SK-N-SH treated with all-trans-retinoic acid at 6 μM for 48 hours (cell line): ENCODE measurements at regions not wholly inside any gene's neighbourhood (a gene's known extent, or its start where the extent isn't known, plus 50 kb on each side); places are given as distances from the start of the nearest gene placed in this dataset.

Experiments
- ATAC-seq: fragments of 200-7000 bp; cut with Tn5 transposase; 3 replicates; pipeline ENCODE4 v1.9.1; 2020; ENCODE audit warnings: mild to moderate bottlenecking, moderate library complexity
- ARNTL ChIP-seq: fragments of 450-650 bp; formaldehyde crosslinking; IDR thresholded peaks from 2 replicates; pipeline ENCODE4 v1.5.0; 2020; ENCODE audit warnings: low read depth, mild to moderate bottlenecking, moderate library complexity, borderline replicate concordance
- BACH2 ChIP-seq: fragments of 250-450 bp; sonication (Bioruptor Pico); IDR thresholded peaks from 2 replicates; pipeline ENCODE4 v1.9.0; 2021; ENCODE audit warnings: mild to moderate bottlenecking, borderline replicate concordance
- CREB5 ChIP-seq: fragments of 250-450 bp; sonication (Bioruptor Pico); IDR thresholded peaks from 2 replicates; pipeline ENCODE4 v1.5.1; 2020; ENCODE audit warnings: low read depth, mild to moderate bottlenecking, moderate library complexity
- CSDC2 ChIP-seq: fragments of 250-450 bp; sonication (Bioruptor Pico); IDR thresholded peaks from 2 replicates; pipeline ENCODE4 v1.5.0; 2020; ENCODE audit warnings: mild to moderate bottlenecking, moderate library complexity
- CSRNP3 ChIP-seq: fragments of 250-450 bp; sonication (Bioruptor Pico); IDR thresholded peaks from 2 replicates; pipeline ENCODE4 v1.5.1; 2021; ENCODE audit warnings: mild to moderate bottlenecking, moderate library complexity
- ESRRG ChIP-seq: fragments of 250-450 bp; sonication (Bioruptor Pico); IDR thresholded peaks from 2 replicates; pipeline ENCODE4 v1.6.1; 2021; ENCODE audit warnings: mild to moderate bottlenecking
- ISL1 ChIP-seq: fragments of 250-450 bp; sonication (Bioruptor Pico); IDR thresholded peaks from 2 replicates; pipeline ENCODE4 v2.1.2; 2022; ENCODE audit warnings: mild to moderate bottlenecking, moderate library complexity
- OSR1 ChIP-seq: fragments of 250-450 bp; sonication (Bioruptor Pico); IDR thresholded peaks from 2 replicates; pipeline ENCODE4 v1.8.0; 2022; ENCODE audit warnings: moderate library complexity, mild to moderate bottlenecking, inconsistent platforms
- PPARA ChIP-seq: fragments of 250-450 bp; sonication (Bioruptor Pico); IDR thresholded peaks from 2 replicates; pipeline ENCODE4 v1.5.0; 2020; ENCODE audit warnings: mild to moderate bottlenecking, borderline replicate concordance
- RARB ChIP-seq: fragments of 250-450 bp; sonication (Bioruptor Pico); IDR thresholded peaks from 2 replicates; pipeline ENCODE4 v1.8.0; 2021; ENCODE audit warnings: mild to moderate bottlenecking, moderate library complexity
- SNAI2 ChIP-seq: fragments of 250-450 bp; sonication (Bioruptor Pico); IDR thresholded peaks from 2 replicates; pipeline ENCODE4 v1.5.0; 2020; ENCODE audit warnings: mild to moderate bottlenecking, moderate library complexity
- TCF4 ChIP-seq: fragments of 250-450 bp; sonication (Bioruptor Pico); IDR thresholded peaks from 2 replicates; pipeline ENCODE4 v1.8.0; 2021; ENCODE audit warnings: mild to moderate bottlenecking, moderate library complexity, borderline replicate concordance
- ZFP3 ChIP-seq: fragments of 250-450 bp; sonication (Bioruptor Pico); IDR thresholded peaks from 2 replicates; pipeline ENCODE4 v1.5.0; 2020; ENCODE audit warnings: mild to moderate bottlenecking, moderate library complexity
- ZNF70 ChIP-seq: fragments of 450-650 bp; formaldehyde crosslinking; IDR thresholded peaks from 2 replicates; pipeline ENCODE4 v1.5.0; 2020; ENCODE audit warnings: mild to moderate bottlenecking, moderate library complexity
- ZNF8 ChIP-seq: fragments of 450-650 bp; formaldehyde crosslinking; IDR thresholded peaks from 2 replicates; pipeline ENCODE4 v1.5.0; 2020; ENCODE audit warnings: mild to moderate bottlenecking, moderate library complexity
- TF ChIP-seq, protein P1 (sequence below): fragments of 250-450 bp; sonication (Bioruptor Pico); IDR thresholded peaks from 2 replicates; pipeline ENCODE4 v1.8.0; 2020; ENCODE audit warnings: mild to moderate bottlenecking, moderate library complexity, borderline replicate concordance
- TF ChIP-seq, protein P2 (sequence below): fragments of 250-450 bp; sonication (Bioruptor Pico); IDR thresholded peaks from 2 replicates; pipeline ENCODE4 v1.8.0; 2021; ENCODE audit warnings: low read depth, mild to moderate bottlenecking, moderate library complexity, borderline replicate concordance
- TF ChIP-seq, protein P3 (sequence below): fragments of 250-450 bp; sonication (Bioruptor Pico); IDR thresholded peaks from 2 replicates; pipeline ENCODE4 v1.5.0; 2020; ENCODE audit warnings: mild to moderate bottlenecking, moderate library complexity

GRCh38 chr2:22832196-22832595 lies 552.8 kb upstream of the KLHL29 start:
- TF ChIP-seq OSR1 (CRISPR knock-in tag): no peak
- TF ChIP-seq CSDC2 (CRISPR knock-in tag): no peak
- TF ChIP-seq ZNF8: no peak
- TF ChIP-seq ESRRG (CRISPR knock-in tag): no peak
- ATAC-seq: no peak

GRCh38 chr2:22838461-22838860 lies 546.5 kb upstream of the KLHL29 start:
- no peak for ATAC-seq
- TF ChIP-seq OSR1 (CRISPR knock-in tag): no peak
- no peak for TF ChIP-seq CSRNP3 (CRISPR knock-in tag)
- TF ChIP-seq, protein P1, sequence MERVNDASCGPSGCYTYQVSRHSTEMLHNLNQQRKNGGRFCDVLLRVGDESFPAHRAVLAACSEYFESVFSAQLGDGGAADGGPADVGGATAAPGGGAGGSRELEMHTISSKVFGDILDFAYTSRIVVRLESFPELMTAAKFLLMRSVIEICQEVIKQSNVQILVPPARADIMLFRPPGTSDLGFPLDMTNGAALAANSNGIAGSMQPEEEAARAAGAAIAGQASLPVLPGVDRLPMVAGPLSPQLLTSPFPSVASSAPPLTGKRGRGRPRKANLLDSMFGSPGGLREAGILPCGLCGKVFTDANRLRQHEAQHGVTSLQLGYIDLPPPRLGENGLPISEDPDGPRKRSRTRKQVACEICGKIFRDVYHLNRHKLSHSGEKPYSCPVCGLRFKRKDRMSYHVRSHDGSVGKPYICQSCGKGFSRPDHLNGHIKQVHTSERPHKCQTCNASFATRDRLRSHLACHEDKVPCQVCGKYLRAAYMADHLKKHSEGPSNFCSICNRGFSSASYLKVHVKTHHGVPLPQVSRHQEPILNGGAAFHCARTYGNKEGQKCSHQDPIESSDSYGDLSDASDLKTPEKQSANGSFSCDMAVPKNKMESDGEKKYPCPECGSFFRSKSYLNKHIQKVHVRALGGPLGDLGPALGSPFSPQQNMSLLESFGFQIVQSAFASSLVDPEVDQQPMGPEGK (CRISPR knock-in tag): no peak
- TF ChIP-seq, protein P2, sequence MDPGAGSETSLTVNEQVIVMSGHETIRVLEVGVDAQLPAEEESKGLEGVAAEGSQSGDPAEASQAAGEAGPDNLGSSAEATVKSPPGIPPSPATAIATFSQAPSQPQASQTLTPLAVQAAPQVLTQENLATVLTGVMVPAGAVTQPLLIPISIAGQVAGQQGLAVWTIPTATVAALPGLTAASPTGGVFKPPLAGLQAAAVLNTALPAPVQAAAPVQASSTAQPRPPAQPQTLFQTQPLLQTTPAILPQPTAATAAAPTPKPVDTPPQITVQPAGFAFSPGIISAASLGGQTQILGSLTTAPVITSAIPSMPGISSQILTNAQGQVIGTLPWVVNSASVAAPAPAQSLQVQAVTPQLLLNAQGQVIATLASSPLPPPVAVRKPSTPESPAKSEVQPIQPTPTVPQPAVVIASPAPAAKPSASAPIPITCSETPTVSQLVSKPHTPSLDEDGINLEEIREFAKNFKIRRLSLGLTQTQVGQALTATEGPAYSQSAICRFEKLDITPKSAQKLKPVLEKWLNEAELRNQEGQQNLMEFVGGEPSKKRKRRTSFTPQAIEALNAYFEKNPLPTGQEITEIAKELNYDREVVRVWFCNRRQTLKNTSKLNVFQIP: no peak
- TF ChIP-seq TCF4 (CRISPR knock-in tag): no peak

DNA sequence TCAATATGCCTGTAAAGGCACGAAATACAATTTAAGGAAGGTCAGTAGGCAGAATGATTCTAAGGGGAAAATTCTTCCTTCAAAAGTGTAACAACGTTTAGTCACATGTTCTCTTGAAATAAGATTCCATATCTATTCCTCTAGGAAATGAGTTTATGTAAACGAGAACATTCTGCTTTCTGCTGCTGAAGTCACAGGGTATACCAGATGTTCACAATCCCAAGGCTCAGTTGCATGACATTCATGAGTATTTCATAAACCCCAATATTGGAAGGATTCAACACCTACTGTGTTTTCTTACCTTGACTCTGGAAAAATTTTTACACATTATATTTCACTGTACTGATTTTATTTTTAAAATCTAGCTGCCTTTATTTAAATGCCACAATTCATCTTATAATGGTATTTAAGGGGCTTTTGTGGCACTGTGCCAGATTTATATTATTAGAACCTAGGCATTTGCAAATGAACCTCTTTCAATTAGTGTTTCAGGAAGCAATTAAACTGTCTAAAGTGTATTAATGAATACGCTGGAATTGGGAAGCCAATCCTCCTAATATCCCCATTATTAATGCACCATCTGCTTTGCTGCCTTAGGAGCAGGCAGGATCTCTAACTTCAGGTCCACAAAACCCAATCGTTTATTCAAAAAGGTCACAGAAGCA lies 542.6 kb upstream of the KLHL29 start:
- TF ChIP-seq SNAI2 (CRISPR knock-in tag): no peak
- TF ChIP-seq ZNF70: no peak
- no peak for TF ChIP-seq ZNF8
- no peak for TF ChIP-seq ESRRG (CRISPR knock-in tag)
- TF ChIP-seq BACH2: no peak
- no peak for TF ChIP-seq ISL1 (CRISPR knock-in tag)
- TF ChIP-seq, protein P1 (CRISPR knock-in tag): no peak
- TF ChIP-seq RARB (CRISPR knock-in tag): no peak
- no peak for TF ChIP-seq PPARA (CRISPR knock-in tag)
- no peak for TF ChIP-seq ARNTL (CRISPR knock-in tag)
- TF ChIP-seq, protein P3, sequence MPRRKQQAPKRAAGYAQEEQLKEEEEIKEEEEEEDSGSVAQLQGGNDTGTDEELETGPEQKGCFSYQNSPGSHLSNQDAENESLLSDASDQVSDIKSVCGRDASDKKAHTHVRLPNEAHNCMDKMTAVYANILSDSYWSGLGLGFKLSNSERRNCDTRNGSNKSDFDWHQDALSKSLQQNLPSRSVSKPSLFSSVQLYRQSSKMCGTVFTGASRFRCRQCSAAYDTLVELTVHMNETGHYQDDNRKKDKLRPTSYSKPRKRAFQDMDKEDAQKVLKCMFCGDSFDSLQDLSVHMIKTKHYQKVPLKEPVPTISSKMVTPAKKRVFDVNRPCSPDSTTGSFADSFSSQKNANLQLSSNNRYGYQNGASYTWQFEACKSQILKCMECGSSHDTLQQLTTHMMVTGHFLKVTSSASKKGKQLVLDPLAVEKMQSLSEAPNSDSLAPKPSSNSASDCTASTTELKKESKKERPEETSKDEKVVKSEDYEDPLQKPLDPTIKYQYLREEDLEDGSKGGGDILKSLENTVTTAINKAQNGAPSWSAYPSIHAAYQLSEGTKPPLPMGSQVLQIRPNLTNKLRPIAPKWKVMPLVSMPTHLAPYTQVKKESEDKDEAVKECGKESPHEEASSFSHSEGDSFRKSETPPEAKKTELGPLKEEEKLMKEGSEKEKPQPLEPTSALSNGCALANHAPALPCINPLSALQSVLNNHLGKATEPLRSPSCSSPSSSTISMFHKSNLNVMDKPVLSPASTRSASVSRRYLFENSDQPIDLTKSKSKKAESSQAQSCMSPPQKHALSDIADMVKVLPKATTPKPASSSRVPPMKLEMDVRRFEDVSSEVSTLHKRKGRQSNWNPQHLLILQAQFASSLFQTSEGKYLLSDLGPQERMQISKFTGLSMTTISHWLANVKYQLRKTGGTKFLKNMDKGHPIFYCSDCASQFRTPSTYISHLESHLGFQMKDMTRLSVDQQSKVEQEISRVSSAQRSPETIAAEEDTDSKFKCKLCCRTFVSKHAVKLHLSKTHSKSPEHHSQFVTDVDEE (CRISPR knock-in tag): no peak
- no peak for TF ChIP-seq OSR1 (CRISPR knock-in tag)
- no peak for TF ChIP-seq ZFP3 (CRISPR knock-in tag)
- TF ChIP-seq CREB5 (CRISPR knock-in tag): no peak
- TF ChIP-seq, protein P2: no peak
- ATAC-seq: no peak
